Epithelial cell of esophagus (primary cell): ENCODE measurements at regions not wholly inside any gene's neighbourhood (a gene's known extent, or its start where the extent isn't known, plus 50 kb on each side); places are given as distances from the start of the nearest gene placed in this dataset.

Source experiments
- DNase-seq: peaks from one replicate; pipeline ENCODE4 v3.0.0; 2010; ENCODE audit warnings: low read depth
- H3K4me3 ChIP-seq: 2 replicates; pipeline ENCODE4 v1.5.1; 2011; ENCODE audit warnings: mild to moderate bottlenecking, low read length, control low read depth
- CTCF ChIP-seq: IDR thresholded peaks from 2 replicates; pipeline ENCODE4 v1.5.1; 2011; ENCODE audit warnings: low read depth, mild to moderate bottlenecking, low read length, control low read depth, inconsistent platforms; ENCODE audit not compliant: insufficient read depth; ENCODE audit errors: missing control alignments

- no peak overlapping the region for H3K4me3 ChIP-seq
- no peak for TF ChIP-seq CTCF
- DNase-seq, result no peak
Observed at GRCh38 chr4:12186526-12186925, 757.8 kb upstream of the HS3ST1 start.

- TF ChIP-seq CTCF, result no peak
- DNase-seq, result no peak
Observed at GRCh38 chr4:12178614-12179610, 750.2 kb upstream of the HS3ST1 start.

GRCh38 chr4:12177416-12177815, 748.7 kb upstream of the HS3ST1 start:
- no peak for DNase-seq
- TF ChIP-seq CTCF, result no peak
- no peak overlapping the region for H3K4me3 ChIP-seq

More at GRCh38 chr4:12178614-12179610, 750.2 kb upstream of the HS3ST1 start:
- H3K4me3 ChIP-seq, result no peak overlapping the region

- H3K4me3 ChIP-seq, result no peak overlapping the region
- no peak for TF ChIP-seq CTCF
- no peak for DNase-seq
Observed at GRCh38 chr4:12173496-12173895, 744.8 kb upstream of the HS3ST1 start.

- H3K4me3 ChIP-seq, result no peak overlapping the region
- DNase-seq, result no peak
- no peak for TF ChIP-seq CTCF
Observed at GRCh38 chr4:12172198-12172973, 743.7 kb upstream of the HS3ST1 start.

- no peak for DNase-seq
- H3K4me3 ChIP-seq, result no peak overlapping the region
- TF ChIP-seq CTCF, result no peak
Observed at GRCh38 chr4:12170308-12170707, 741.6 kb upstream of the HS3ST1 start.
